BJ (cell line): ENCODE measurements at regions not wholly inside any gene's neighbourhood (a gene's known extent, or its start where the extent isn't known, plus 50 kb on each side); places are given as distances from the start of the nearest gene placed in this dataset.

Experiments used
- CTCF ChIA-PET: fragments of 350-600 bp; formaldehyde crosslinking; extraction: SDS; loops from one replicate; lab custom pipeline; 2021; ENCODE audit warnings: antibody characterized with exemption, inconsistent platforms; lab: Yijun Ruan, JAX
- POLR2A ChIA-PET: fragments of 300-600 bp; sonication (Branson Sonifier 250); formaldehyde crosslinking; extraction: SDS; loops from one replicate; lab custom pipeline; 2021; ENCODE audit warnings: antibody characterized with exemption; lab: Charles Lee
- DNase-seq: peaks from one replicate; pipeline ENCODE4 v3.0.0-alpha.2; 2011; ENCODE audit warnings: low read depth
- H3K27me3 ChIP-seq: 2 replicates; pipeline ENCODE4 v1.6.0; 2011; ENCODE audit warnings: low read length; ENCODE audit not compliant: control insufficient read depth, insufficient read depth
- H3K36me3 ChIP-seq: 2 replicates; pipeline ENCODE4 v1.5.1; 2011; ENCODE audit warnings: low read length; ENCODE audit not compliant: control insufficient read depth, insufficient read depth
- H3K4me3 ChIP-seq: 2 replicates; pipeline ENCODE4 v1.5.1; 2011; ENCODE audit warnings: low read depth, mild to moderate bottlenecking, control low read depth, low read length
- CTCF ChIP-seq: IDR thresholded peaks from 2 replicates; pipeline ENCODE4 v1.5.1; 2011; ENCODE audit warnings: low read depth, mild to moderate bottlenecking, control low read depth, inconsistent platforms, low read length, moderate library complexity; ENCODE audit not compliant: insufficient read depth

GRCh38 chr13:94959626-94960025 is 247.3 kb upstream of the SOX21 start:
- DNase-seq, result no peak
- H3K4me3 ChIP-seq, result no peak overlapping the region
- TF ChIP-seq CTCF, result no peak
- ChIA-PET POLR2A (no interaction called here), CTCF (interaction anchor here (0.7 kb wide), 1 partner anchor 11 kb away, joined by 3 read pairs; no protein-coding TSS in a partner anchor)
- no peaks in the 10 kb centered on the region for H3K36me3 ChIP-seq
- peaks cover 6% of the 10 kb centered on the region for H3K27me3 ChIP-seq

GRCh38 chr13:94956417-94957110 is 244.2 kb upstream of the SOX21 start:
- CTCF ChIA-PET, result no interaction called here

GRCh38 chr13:94952787-94953186 is 240.4 kb upstream of the SOX21 start:
- H3K36me3 ChIP-seq, result no peaks in the 10 kb centered on the region
- DNase-seq, result no peak
- no peak overlapping the region for H3K4me3 ChIP-seq
- H3K27me3 ChIP-seq, result no peaks in the 10 kb centered on the region; the same call in none of the 2 replicates
- POLR2A ChIA-PET, result no interaction called here
- no peak for TF ChIP-seq CTCF
- CTCF ChIA-PET, result no interaction called here

More at GRCh38 chr13:94956417-94957110, 244.2 kb upstream of the SOX21 start:
- Histone ChIP-seq H3K36me3 (no peaks in the 10 kb centered on the region), H3K27me3 (peaks cover 1% of the 10 kb centered on the region), H3K4me3 (no peak overlapping the region)
- POLR2A ChIA-PET, result no interaction called here
- TF ChIP-seq CTCF, result no peak
- no peak for DNase-seq

GRCh38 chr13:94950303-94950702 is 238.0 kb upstream of the SOX21 start:
- ChIA-PET CTCF (no interaction called here), POLR2A (no interaction called here)
- DNase-seq, result no peak
- TF ChIP-seq CTCF, result no peak
- no peaks in the 10 kb centered on the region for H3K36me3 ChIP-seq
- H3K4me3 ChIP-seq, result no peak overlapping the region
- no peaks in the 10 kb centered on the region for H3K27me3 ChIP-seq

GRCh38 chr13:94947965-94948371 is 235.6 kb upstream of the SOX21 start:
- CTCF ChIA-PET, result no interaction called here
- H3K4me3 ChIP-seq, result no peak overlapping the region
- POLR2A ChIA-PET, result no interaction called here
- H3K27me3 ChIP-seq, result no peaks in the 10 kb centered on the region
- H3K36me3 ChIP-seq, result no peaks in the 10 kb centered on the region
- DNase-seq, result no peak
- no peak for TF ChIP-seq CTCF
